OCI-LY1 (cell line): ENCODE measurements at regions not wholly inside any gene's neighbourhood (a gene's known extent, or its start where the extent isn't known, plus 50 kb on each side); places are given as distances from the start of the nearest gene placed in this dataset.

Experiments
- EZH2 ChIP-seq: fragments of 200-600 bp; sonication (generic), shearing (Covaris generic); IDR thresholded peaks from 2 replicates; pipeline ENCODE4 v1.8.0; 2017; ENCODE audit warnings: borderline replicate concordance, mixed run types, mild to moderate bottlenecking, antibody characterized with exemption, low read length, moderate library complexity, mixed read lengths
- TF ChIP-seq, protein P1 (sequence below): fragments of 200-600 bp; sonication (generic), shearing (Covaris generic); IDR thresholded peaks from 2 replicates; pipeline ENCODE4 v1.5.1; 2017; ENCODE audit warnings: mild to moderate bottlenecking, antibody characterized with exemption, low read length, moderate library complexity, mixed read lengths

DNA sequence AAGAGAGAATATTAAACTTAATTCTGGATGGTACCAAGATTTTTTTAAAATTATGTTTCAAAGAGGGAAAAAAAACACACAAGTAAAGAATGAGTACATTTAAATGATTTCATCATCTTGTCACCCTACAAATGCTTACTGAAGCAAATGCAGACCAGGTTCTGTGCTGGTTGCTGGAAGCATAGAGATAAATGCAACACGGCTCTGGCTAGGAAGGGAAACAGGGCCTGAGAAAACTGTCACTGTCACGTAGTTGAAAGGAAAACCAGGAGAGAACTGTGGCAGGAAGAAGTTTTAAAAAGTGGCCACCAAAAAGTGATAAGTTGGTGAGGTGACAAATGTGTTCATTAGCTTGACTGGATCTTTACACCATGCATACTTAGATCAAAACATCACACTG is 336.9 kb upstream of the NFIA start:
- TF ChIP-seq, protein P1, sequence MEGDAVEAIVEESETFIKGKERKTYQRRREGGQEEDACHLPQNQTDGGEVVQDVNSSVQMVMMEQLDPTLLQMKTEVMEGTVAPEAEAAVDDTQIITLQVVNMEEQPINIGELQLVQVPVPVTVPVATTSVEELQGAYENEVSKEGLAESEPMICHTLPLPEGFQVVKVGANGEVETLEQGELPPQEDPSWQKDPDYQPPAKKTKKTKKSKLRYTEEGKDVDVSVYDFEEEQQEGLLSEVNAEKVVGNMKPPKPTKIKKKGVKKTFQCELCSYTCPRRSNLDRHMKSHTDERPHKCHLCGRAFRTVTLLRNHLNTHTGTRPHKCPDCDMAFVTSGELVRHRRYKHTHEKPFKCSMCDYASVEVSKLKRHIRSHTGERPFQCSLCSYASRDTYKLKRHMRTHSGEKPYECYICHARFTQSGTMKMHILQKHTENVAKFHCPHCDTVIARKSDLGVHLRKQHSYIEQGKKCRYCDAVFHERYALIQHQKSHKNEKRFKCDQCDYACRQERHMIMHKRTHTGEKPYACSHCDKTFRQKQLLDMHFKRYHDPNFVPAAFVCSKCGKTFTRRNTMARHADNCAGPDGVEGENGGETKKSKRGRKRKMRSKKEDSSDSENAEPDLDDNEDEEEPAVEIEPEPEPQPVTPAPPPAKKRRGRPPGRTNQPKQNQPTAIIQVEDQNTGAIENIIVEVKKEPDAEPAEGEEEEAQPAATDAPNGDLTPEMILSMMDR = no peak
- no peak for TF ChIP-seq EZH2
